ENCODE measurements at regions not wholly inside any gene's neighbourhood (a gene's known extent, or its start where the extent isn't known, plus 50 kb on each side); places are given as distances from the start of the nearest gene placed in this dataset.

DNA sequence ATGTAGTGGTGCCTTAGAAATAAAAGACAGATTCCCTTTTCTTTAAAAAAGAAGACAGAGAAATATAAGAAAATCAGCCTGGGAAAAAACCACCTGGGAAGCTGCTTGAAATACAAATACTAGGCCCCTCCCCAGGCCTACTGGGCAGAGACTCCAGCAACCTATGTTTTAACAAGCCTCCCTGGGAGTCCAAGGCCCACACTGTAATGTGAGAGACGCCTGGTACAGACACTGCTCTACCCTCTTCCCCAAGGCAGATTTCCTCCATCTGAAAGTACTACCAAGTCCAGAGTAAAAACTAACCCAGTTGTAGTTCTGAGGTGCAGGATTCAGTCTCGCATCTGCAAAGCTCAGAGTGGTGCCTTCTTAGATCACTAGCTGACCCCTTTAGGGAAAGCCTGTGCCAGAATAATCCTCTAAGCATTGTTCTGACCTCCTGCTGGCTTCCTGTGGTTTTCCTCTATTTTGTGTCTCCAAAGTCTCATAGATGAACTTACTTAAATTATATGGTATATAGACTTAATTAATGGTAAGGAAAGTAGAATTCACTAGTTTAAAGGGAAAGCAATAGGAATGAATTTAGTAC is 270.2 kb upstream of the SLC35B3 start:
- no peak for DNase-seq

DNA sequence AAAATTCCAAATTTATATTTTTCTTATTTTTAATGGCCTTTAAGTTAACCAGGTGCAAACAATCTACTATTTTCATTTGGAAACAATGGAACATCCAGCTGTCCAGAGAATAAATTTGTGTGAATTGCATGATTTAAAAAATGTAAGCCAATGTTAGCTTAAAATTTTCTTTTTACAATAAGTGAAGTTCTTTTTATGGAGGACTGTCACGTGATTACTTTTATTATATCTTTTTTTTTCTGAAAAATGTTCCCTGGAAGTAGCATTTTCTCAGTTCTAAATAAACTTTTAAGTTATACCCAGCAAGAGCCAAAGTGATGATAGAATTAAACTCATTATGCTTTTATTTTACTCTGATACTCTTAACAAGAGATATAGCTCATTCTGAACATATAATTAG is 267.7 kb upstream of the SLC35B3 start:
- DNase-seq = no peak

DNA sequence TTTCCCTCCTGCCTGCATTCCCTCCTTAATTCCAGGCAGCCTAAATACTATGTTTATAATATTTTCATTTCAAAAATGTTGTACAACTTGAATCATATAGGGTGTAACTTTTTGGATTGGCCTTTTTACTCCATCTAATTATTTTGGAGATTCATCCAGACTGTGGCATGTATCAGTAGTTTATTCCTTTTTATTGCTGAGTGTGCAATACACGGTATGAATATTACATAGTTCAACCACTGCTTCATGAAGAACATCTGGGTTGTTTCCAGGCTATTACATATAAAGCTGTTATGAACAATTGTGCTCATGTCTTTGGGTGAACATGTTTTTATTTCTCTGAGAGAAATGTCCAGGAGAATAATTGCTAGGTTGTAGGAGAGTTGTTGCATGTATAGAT is 253.5 kb upstream of the SLC35B3 start:
- no peak for DNase-seq

DNA sequence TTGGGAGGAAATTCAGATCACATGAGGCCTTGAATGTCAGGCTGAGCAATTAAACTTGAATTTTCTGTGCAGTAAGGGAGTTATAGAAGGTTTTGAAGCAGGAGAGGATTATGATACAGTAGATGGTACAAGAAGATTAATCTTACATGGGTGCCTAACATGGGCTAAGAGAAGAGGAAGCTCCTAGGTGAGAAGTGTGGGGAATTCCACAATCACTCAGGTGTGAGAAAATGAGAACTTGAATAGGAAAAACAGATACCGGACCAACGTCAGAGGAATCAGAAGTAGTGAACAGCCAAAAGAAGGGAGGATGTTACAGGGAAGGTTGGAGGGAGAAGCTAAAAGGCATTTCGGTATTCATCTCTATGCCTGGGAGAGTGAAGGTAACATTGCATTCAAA is 250.7 kb upstream of the SLC35B3 start:
- DNase-seq = no peak

DNA sequence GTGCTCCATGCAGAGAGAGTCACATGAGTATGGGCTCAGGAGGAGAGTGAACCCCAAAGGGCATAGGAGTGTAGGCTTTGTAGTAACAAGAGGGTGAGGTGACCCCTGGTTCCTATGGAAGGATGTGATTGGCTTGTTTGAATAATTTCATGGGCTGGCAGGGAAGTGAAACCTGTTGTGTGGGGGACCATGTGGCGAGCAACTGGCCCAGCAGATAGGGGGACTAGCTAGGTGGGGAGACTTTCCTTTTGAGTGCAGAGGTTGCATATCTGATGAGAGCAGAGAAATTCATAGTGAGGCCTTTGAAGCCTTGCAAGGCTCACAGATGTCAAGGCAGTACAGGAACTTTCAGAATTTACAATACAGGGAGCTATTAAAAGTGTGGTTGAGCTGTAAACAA is 247.9 kb upstream of the SLC35B3 start:
- no peak for DNase-seq

DNA sequence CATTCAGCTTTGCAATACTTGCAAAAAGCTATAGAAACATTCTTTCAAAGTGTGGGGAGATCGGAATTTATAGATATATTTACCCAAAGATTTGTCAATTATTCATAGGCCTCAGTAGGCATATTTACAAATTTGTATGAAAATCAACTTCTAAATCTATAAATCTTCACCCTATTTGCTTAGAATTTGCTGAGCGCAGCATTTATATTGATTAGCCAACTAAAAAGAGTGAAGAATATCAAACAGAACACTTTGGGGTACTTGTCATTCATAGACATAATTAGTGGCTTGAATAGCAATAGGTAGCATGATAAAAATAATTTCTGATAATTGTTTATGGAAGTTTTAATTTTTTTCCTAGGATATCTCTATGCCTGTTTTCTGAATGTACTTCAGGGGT is 244.5 kb upstream of the SLC35B3 start:
- DNase-seq = no peak

DNA sequence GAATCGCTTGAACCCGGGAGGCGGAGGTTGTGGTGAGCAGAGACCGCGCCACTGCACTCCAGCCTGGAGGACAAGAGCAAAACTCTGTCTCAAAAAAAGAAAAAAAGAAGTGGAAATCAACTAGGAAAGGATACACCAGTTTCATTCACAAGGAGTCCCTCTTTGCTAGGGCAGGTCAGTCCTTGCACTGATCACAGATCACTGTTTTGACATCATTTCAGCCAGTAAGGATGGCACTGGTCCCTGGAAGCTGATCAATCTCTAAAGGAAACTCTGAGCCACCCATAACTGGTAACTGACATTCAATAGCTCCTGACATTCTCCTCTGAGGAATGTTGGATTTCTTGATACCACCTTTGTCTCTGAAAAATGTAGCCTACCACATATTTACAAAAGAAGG is 243.1 kb upstream of the SLC35B3 start:
- DNase-seq = no peak

DNA sequence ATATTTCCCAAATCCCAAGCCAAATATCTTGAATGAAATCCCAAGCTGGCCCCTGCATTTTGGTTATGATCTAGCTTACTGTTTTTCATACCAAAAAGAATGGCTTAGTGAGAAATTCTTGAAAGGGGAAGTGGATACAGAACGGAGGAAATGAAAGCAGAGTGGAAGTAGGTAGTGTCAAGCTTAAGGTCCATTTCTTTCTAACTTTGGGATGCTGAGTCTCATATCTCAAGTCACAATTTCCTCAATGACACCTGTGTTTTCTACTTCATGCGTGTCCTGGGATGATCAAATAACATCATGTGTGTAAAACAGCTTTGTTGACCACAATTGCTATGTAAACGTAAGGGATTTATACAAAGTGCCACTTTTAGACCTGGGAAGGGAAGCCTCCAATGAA is 238.8 kb upstream of the SLC35B3 start:
- DNase-seq = no peak

DNA sequence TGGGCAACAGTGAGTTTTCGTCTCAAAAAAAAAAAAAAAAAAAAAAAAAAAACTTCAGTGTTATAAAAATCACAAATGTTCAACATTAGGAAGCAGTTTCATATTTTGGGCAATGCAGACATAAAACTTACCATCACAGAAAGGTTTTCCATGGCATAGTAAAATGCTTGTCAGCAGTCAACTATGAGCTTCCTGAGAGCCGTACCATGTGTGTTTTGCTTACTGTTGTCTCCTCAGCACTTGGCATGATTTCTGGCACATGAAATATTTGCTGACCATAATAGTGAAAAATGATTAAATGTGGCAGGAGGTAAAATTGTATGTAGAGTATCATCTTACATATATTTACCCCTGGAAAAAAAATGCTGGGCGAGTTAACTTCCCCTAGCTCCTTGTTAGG is 237.5 kb upstream of the SLC35B3 start:
- no peak for DNase-seq

DNA sequence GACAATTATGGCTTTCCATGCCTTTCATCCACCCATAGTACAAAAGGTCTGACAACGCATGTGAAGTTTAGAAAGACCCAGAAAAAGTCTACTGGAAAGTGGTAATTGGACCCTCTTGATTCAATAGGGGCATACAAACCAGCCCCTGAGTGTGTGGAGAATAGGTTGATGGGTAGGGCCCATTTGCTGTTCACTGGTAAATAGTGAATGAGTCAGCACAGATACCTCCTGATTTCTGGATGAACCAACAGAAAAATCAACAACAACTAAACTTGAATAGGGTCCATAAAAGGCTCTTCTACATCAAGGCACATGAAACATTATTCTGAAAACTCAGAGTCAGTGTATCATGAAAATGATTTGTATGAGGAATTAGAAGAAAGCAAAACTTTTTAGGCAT is 235.4 kb upstream of the SLC35B3 start:
- no peak for DNase-seq

DNA sequence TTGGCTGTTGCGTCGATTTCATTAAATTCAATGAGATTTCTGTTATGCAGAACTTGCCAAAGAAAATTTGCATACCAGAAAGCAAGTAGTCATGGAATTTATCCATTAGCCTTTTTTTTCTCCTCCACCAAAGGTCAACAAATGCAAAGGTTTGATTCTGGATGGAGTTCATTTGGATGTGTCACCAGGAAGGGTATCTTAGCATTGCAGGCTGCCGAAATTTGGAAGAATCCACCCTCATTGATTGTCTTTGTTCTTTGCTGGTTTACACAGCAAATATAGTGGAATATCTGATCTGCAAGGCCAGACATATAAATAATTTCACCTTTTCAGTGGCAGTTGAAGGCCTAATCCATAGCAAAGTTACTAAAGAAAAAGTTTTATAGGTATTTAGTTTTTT is 229.4 kb upstream of the SLC35B3 start:
- DNase-seq = no peak

DNA sequence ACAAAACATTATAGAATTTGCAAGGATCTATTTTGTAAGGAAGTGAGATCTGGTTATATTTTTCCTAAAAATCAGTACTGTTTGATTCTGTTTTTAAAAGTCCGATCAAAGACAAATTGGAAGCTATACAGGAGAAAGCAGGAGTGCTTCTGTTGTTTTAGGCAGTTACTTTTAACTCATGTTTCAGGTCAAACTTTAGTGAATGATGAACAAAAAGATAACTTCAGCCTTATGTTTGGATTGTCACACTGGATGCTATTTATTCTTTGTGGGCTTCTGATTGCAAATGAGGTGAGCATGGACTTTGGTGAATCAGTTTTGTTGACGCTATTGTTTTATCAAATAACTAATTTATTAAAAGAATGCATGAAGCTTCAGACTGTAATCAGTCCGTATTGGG is 228.7 kb upstream of the SLC35B3 start:
- DNase-seq = no peak

DNA sequence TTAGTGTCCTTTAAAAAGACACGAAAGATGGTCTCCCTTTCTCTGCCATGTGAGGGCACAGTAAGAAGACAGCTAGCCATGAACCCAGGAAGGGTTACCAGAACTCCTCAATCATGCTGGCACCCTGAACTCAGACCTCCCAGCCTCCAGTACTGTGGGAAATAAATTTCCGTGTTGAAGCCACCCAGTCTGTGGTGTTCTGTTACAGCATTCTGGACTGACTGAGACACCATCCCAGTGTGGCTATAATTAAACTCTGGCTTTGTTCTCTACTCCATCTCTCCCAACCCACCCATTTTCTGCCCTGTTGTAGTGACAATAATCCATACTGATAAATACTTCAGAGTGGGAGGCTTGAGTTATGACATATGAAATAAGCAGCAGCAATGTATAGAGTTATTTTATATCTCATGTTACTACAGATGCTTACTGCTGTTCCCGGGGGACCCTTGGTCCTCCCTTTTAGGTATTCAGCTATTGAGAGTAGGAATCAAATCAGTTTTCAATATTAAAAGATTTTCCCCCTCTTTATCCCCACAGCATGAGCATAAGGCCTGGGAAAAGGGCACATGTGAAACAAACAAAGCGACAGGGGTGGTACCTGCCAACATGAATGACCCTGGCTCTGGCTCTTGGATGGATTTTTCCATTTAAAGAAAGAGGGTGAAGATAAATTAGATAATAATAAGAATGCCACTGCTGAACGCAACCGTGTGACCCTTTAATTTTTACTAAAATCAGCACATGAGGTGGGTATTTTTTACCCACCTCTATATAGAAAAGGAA is 224.3 kb upstream of the SLC35B3 start:
- no peak for DNase-seq

DNA sequence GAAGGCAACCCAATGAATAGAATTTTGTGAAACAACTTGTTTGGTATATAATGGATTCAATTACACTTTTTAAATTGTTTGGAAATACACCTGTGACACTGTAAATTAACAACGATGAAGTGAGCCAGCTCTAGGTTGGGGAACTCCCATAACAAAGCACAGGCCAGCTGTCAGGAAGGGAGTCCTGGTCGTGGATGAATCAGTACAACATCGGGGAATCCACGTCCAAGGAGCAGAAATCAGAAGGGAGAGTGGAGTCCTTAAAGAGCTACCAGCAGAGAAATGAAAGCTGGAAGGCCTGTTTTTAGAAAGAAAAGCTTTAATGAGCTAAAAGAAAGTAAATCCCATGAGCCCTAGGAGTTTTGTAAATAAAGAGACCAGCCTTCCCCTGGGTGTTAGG is 223.1 kb upstream of the SLC35B3 start:
- no peak for DNase-seq

DNA sequence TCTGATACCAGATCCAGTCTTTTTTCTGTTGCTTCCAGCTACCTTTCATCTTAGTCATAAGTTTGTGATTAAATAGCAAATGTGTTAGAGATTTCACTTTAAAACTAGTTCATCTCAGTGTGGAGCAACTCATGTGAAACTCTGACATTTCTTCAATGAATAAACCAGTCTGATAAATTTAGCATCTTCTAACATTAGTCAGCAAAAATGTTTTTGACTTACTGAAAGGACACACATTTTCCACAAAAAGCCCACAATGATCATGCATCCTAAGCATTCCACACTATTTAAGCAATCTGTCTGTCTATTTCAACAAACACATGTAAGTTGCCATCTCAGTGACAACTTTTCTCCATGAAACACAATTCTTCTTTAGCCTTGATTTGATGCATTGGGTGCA is 222.2 kb upstream of the SLC35B3 start:
- peak; percentile 12 for DNase-seq

DNA sequence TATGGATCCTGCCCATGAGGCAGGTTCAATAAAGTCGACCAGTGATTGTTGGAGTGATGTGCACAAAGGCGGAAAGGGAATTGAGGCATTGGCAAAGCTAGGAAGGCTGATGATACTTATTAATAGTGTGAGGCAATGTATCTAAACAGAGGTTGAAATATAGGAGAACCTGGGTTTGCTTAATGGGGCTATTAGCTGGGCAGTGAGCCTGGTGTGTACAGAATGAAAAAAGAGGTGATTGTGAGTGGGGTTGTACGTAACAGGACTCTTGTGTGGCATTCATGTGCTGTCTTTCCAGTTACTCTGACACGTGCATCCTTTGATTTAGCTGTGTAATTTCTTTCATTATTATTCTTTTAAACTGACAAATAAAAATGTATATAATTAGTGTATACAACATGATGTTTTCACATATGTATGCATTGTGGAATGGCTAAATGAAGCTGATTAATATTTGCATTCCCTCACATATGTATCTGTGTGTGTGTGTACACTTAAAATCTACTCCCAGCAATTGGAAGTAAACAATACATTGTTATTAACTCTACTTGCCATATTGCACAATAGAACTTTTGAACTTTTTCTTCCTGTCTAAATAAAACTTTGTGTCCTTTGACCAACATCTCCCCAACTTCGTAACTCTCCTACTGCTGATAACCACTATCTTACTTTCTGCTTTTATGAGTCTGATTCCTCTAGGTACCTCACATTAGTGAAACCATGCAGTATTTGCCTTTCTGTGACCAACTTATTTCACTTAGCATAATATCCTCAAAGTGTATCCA is 220.5 kb upstream of the SLC35B3 start:
- no peak for DNase-seq

DNA sequence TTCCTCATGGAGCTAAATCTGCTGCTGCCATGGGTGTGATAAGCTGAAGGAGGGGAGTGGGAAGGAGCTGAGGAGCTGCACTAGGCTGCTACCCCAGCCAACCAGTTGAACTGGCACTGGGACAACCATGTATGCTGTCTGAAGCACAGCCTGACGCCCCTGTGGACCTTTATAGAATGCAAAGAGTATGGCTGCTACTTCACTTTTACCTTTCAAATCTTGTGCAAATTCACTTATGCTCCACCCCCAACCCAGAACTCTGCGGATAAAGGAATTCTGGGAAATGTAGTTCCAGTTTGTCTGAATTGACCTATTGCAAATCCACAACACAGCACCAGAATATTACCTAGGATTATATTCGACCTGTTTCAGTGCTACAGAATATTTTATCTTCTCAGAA is 217.4 kb upstream of the SLC35B3 start:
- DNase-seq = no peak

DNA sequence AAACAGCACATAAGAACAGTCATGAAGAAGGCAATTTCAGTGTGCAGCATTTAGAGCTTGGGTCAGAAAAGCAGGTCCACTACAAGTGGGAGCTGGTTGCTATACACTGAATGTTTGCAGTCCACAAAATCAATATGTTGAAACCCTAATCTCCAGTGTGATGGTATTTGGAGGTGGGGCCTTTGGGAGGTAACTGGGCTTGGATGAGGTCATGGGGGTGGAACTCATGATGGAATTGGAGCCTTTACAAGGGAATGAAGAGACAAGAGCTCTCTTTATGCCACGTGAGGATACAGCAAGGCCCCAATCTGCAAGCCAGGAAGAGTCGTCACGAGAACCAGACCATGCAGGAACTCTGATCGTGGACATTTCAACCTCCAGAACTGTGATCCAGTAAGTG is 216.7 kb upstream of the SLC35B3 start:
- DNase-seq = no peak

DNA sequence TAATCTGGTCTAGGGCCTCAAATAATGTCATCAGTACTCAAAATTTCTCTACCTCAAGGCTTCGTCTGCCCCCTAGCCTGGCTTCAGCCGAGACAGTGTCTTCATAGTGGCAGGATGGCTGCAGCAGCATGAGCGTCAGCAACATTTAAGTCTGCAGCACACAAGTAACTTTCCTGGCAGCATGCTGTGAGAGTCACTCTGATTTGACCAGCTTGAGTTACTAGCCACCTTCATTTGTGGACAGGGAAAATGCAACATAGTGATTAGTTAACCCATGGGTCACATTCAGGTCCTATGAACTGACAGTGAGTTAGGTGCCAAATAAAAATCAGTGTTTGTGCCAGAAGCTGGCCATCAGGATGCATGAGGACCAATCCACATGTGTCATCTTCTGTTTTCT is 209.9 kb upstream of the SLC35B3 start:
- DNase-seq = no peak

DNA sequence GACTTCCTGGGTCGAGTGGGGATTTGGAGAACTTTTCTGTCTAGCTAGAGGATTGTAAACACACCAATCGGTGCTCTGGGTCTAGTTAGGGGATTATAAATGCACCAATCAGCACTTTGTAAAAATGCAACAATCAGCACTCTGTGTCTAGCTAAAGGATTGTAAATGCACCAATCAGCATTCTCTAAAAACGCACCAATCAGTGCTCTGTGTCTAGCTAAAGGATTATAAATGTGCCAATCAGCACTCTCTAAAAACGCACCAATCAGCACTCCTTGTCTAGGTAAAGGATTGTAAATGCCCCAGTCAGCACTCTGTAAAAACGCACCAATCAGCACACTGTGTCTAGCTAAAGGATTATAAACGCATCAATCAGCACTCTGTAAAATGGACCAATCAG is 209.0 kb upstream of the SLC35B3 start:
- DNase-seq = no peak

DNA sequence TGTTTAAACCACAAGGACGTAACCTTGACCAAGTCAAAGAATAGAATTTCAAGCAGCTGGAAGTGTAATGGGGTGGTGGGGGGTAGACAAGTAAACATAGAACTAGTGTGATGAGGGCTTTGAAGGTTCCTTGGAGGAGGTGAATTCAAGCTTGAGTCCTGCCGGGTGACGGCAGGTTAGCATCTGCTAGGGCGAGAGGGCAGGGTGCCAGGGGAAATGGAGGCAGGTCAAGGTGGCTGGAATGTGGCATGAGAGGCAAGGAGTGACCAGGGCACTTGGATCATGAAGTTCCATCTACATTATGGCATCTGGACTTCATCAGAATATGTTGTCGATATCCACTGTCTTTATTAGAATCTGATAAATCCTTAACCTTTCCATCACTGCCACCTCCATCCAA is 207.5 kb upstream of the SLC35B3 start:
- DNase-seq = no peak

DNA sequence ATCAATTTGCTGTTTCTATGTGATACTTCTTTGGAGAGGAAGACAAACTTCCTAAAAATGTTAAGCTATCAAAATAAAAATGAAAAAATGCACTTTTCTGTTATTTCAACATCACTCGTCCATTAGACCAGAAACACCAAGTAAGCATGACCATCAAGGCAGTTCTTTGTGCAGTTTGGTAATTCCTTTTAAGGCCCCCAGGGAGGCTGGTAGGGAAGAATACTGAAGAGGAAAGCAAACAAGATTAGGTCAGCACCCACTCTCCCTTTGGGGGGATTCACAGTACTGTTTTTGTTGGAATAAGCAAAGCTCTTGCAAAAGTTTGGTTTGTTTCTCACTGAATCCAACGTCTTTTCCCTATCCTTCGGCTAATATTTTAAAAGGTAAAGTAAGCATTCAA is 206.8 kb upstream of the SLC35B3 start:
- no peak for DNase-seq

DNA sequence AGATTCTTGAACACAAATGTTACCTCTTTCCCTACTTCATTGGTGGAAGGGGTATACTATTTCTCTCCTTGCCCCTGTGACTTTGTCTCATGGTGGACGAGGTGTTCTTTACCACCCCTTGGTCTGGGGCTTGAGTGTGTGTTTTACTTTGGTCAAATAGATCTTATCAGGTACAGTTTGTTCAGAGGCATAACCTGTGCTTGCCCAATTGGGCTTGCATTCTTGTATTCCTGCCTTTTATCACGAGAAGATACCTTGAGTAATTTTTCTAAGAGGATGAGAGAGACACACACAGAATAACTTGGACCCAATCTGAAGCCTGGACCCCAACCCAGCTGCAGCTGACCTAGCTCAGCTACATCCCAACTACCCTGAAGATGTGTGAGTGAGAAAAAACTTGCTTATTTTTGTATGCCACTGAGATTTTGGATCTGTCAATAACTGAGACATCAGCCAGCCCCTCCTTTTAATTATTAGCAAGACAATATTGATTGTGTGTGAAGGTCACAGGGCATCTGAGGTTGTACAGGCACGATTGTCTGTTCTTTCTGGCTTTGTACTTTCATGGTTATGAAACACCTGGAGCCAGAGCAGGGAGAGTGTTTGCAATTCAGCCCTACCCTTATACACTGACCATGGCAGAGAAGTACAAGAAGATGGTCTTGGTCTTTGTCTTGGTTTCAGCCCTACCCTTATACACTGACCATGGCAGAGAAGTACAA is 204.7 kb upstream of the SLC35B3 start:
- no peak for DNase-seq

Data from fibroblast of skin of back (primary cell).